Natural killer cell (primary cell): ENCODE measurements at regions not wholly inside any gene's neighbourhood (a gene's known extent, or its start where the extent isn't known, plus 50 kb on each side); places are given as distances from the start of the nearest gene placed in this dataset.

Experiments
- ATAC-seq, 3 donors: fragments of 150-1000 bp in 2 of 3; fragments of 200-7000 bp in 1 of 3; cut with Tn5 transposase; 1 replicate in 1 of 3; 2 replicates in 2 of 3; pipeline ENCODE4 v1.10.0; 2021; ENCODE audit warnings: mild to moderate bottlenecking in 2 of 3, moderate library complexity in 2 of 3
- DNase-seq, 2 donors: peaks; one replicate each; pipeline versions ENCODE4 v3.0.0 to v3.0.0-alpha.2; 2013 to 2021; ENCODE audit warnings: mixed read lengths in 1 of 2
- H3K27ac ChIP-seq: one replicate; pipeline ENCODE4 v1.5.1; 2013; ENCODE audit warnings: mild to moderate bottlenecking, low read length
- H3K27me3 ChIP-seq: one replicate; pipeline ENCODE4 v1.6.1; 2013; ENCODE audit warnings: low read length; ENCODE audit not compliant: control insufficient read depth, insufficient read depth
- H3K36me3 ChIP-seq: one replicate; pipeline ENCODE4 v1.6.1; 2013; ENCODE audit warnings: low read length; ENCODE audit not compliant: control insufficient read depth, insufficient read depth
- H3K4me1 ChIP-seq: one replicate; pipeline ENCODE4 v1.6.1; 2013; ENCODE audit warnings: low read length; ENCODE audit not compliant: control insufficient read depth, insufficient read depth
- H3K4me3 ChIP-seq: one replicate; pipeline ENCODE4 v1.5.1; 2013; ENCODE audit warnings: low read length
- H3K9me3 ChIP-seq: one replicate; pipeline ENCODE4 v1.6.1; 2013; ENCODE audit warnings: low read length; ENCODE audit not compliant: control insufficient read depth, insufficient read depth
- H3K27ac Mint-ChIP-seq, 2 donors: one replicate each; pipeline ENCODE4 v1.8.0; 2022; ENCODE audit warnings: mild to moderate bottlenecking in 2 of 2, mixed read lengths in 2 of 2, moderate library complexity in 1 of 2
- H3K27me3 Mint-ChIP-seq, 2 donors: one replicate each; pipeline ENCODE4 v1.8.0; 2022; ENCODE audit warnings: low read depth in 2 of 2, mixed read lengths in 2 of 2
- H3K36me3 Mint-ChIP-seq: one replicate; pipeline ENCODE4 v1.8.0; 2022; ENCODE audit warnings: mixed read lengths
- H3K4me1 Mint-ChIP-seq, 2 donors: one replicate each; pipeline ENCODE4 v1.8.0; 2022; ENCODE audit warnings: mixed read lengths in 2 of 2
- H3K4me3 Mint-ChIP-seq: one replicate; pipeline ENCODE4 v1.8.0; 2022; ENCODE audit warnings: mild to moderate bottlenecking, moderate library complexity, mixed read lengths
- H3K9me3 Mint-ChIP-seq, 2 donors: one replicate each; pipeline ENCODE4 v1.8.0; 2022; ENCODE audit warnings: mixed read lengths in 2 of 2
- WGBS: methylation state at CpG from one replicate; pipeline ENCODE4 v1.1.7; 2013; ENCODE audit warnings: missing lambda C conversion rate; ENCODE audit not compliant: insufficient coverage; 5-methylcytosine and 5-hydroxymethylcytosine counted together
- intact Hi-C: fragments of 100-400 bp; cut with micrococcal nuclease; formaldehyde crosslinking; loops from one replicate; pipeline ENCODE4 v1.14.2; 2022
- TF ChIP-seq, protein P1 (sequence below): fragments of 200-600 bp; IDR thresholded peaks from one replicate; pipeline ENCODE4 v1.8.0; 2022; ENCODE audit warnings: antibody characterized with exemption

DNA sequence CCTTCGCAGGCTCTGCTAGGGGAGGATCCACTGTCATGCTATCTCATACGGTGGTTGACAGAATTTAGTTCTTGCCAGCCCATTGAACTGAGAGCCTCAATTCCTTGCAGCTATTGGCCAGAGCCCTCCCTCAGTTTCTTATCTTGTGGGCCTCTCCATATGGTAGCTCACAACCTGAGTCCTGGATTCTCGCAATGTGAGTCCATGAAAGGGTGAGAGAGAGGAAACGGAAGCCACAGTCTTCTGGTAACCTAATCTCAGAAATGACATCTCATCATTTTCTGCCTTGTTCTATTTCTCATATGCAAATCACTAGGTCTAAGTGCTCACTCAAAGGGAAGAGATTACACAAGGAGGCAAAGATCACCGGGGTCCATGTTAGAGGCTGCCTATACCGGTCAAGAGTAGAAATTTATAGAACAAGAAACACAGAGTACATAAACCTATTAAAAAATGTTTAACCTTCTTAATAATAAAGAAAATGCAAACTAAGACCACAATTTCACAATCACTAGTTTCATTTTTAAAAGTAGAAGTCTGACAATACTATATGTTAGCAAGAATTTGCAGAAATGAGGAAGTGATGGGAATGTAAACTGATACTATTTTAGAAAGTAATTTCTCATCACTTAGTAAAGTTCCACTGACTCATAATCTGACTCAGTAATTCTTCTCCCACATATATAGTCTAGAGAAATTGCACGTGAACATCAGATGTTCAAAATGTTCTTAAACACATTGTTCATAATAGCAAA is 378.4 kb upstream of the AGTR1 start:
- H3K9me3 Mint-ChIP-seq = peaks cover 7 to 10% of the 10 kb centered on the region in 2 donors
- intact Hi-C loops = no loop called here
- H3K4me1 ChIP-seq = no peaks in the 10 kb centered on the region
- no peaks in the 10 kb centered on the region for H3K27me3 Mint-ChIP-seq
- TF ChIP-seq, protein P1, sequence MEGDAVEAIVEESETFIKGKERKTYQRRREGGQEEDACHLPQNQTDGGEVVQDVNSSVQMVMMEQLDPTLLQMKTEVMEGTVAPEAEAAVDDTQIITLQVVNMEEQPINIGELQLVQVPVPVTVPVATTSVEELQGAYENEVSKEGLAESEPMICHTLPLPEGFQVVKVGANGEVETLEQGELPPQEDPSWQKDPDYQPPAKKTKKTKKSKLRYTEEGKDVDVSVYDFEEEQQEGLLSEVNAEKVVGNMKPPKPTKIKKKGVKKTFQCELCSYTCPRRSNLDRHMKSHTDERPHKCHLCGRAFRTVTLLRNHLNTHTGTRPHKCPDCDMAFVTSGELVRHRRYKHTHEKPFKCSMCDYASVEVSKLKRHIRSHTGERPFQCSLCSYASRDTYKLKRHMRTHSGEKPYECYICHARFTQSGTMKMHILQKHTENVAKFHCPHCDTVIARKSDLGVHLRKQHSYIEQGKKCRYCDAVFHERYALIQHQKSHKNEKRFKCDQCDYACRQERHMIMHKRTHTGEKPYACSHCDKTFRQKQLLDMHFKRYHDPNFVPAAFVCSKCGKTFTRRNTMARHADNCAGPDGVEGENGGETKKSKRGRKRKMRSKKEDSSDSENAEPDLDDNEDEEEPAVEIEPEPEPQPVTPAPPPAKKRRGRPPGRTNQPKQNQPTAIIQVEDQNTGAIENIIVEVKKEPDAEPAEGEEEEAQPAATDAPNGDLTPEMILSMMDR = no peak
- WGBS = 63% methylated on average over 3 of the region's 7 CpGs
- no peak overlapping the region for H3K4me3 ChIP-seq
- no peaks in the 10 kb centered on the region for H3K36me3 ChIP-seq
- H3K9me3 ChIP-seq = no peaks in the 10 kb centered on the region
- no peak overlapping the region for H3K4me3 Mint-ChIP-seq
- no peaks in the 10 kb centered on the region for H3K36me3 Mint-ChIP-seq
- no peaks in the 10 kb centered on the region for H3K27me3 ChIP-seq
- no peak overlapping the region for H3K27ac ChIP-seq
- no peak overlapping the region for H3K27ac Mint-ChIP-seq
- no peak for DNase-seq
- no peak for ATAC-seq
- no peaks in the 10 kb centered on the region for H3K4me1 Mint-ChIP-seq

DNA sequence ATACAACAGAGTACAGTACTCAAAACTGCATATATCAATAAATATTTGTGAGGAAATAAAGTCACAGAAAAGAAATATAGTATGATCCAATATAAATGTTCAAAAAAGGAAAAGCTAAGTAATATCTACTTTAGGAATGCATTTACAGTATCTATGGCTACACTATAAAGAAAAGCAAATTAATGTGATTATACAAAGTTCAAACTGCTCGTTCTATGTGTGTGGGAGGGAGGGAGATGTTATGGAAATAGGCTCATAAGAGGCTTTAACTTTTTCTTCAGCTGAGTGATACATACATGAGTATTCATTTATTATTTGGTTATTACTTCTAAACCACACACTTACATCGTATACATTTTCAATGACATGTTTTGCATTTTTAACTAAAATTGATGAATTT is 377.7 kb upstream of the AGTR1 start:
- no peak for ATAC-seq
- no peaks in the 10 kb centered on the region for H3K9me3 ChIP-seq
- Mint-ChIP-seq H3K4me1 (no peaks in the 10 kb centered on the region), H3K27me3 (no peaks in the 10 kb centered on the region), H3K4me3 (no peak overlapping the region), H3K27ac (no peak overlapping the region), H3K9me3 (peaks cover 7 to 15% of the 10 kb centered on the region in 2 donors), H3K36me3 (no peaks in the 10 kb centered on the region)
- no peak overlapping the region for H3K4me3 ChIP-seq
- H3K27ac ChIP-seq = no peak overlapping the region
- no peak for DNase-seq
- no peaks in the 10 kb centered on the region for H3K27me3 ChIP-seq
- intact Hi-C loops = no loop called here
- no peaks in the 10 kb centered on the region for H3K4me1 ChIP-seq
- H3K36me3 ChIP-seq = no peaks in the 10 kb centered on the region
- TF ChIP-seq, protein P1 = no peak
- no CpG with 5 or more reads among the region's 2 CpGs for WGBS

- TF ChIP-seq, protein P1 = no peak
- Histone ChIP-seq H3K27ac (no peak overlapping the region), H3K36me3 (no peaks in the 10 kb centered on the region), H3K27me3 (no peaks in the 10 kb centered on the region), H3K4me3 (no peak overlapping the region), H3K9me3 (no peaks in the 10 kb centered on the region), H3K4me1 (no peaks in the 10 kb centered on the region)
- H3K27me3 Mint-ChIP-seq = no peaks in the 10 kb centered on the region
- H3K4me1 Mint-ChIP-seq = no peaks in the 10 kb centered on the region
- peaks cover 6 to 22% of the 10 kb centered on the region in 2 donors for H3K9me3 Mint-ChIP-seq
- no peak overlapping the region for H3K27ac Mint-ChIP-seq
- DNase-seq (no peak), ATAC-seq (no peak)
- H3K4me3 Mint-ChIP-seq = no peak overlapping the region
- 85% methylated on average over 3 of the region's 4 CpGs for WGBS
- no peaks in the 10 kb centered on the region for H3K36me3 Mint-ChIP-seq
- intact Hi-C loops = no loop called here
These were observed 368.0 kb upstream of the AGTR1 start for GRCh38 chr3:148329481-148330235.
